ENCODE measurements at regions not wholly inside any gene's neighbourhood (a gene's known extent, or its start where the extent isn't known, plus 50 kb on each side); places are given as distances from the start of the nearest gene placed in this dataset.

- Histone ChIP-seq H3K9me3 (no peaks in the 10 kb centered on the region), H3K4me1 (no peaks in the 10 kb centered on the region), H3K27me3 (no peaks in the 10 kb centered on the region), H3K36me3 (no peaks in the 10 kb centered on the region), H3K4me3 (no peak overlapping the region), H3K27ac (no peak overlapping the region)
- TF ChIP-seq POLR2A (IDR thresholded peaks at IDR 0.05) (no peak), CTCF (IDR thresholded peaks at IDR 0.05) (no peak), EP300 (IDR thresholded peaks at IDR 0.05) (no peak), POLR2AphosphoS5 (IDR thresholded peaks at IDR 0.05) (no peak)
- DNase-seq (no peak), ATAC-seq (ENCODE audit: low FRiP score in 2 of 2) (no peak)
- 42 to 55% methylated on average over 3 of the region's 3 CpGs for WGBS, 2 donors
Observed at GRCh38 chrX:18047491-18047890, 173.2 kb downstream of the BEND2 start.

- WGBS, 2 donors: 49 to 53% methylated on average over 2 of the region's 2 CpGs
- ATAC-seq (ENCODE audit: low FRiP score in 2 of 2): no peak
- Histone ChIP-seq H3K27me3 (no peaks in the 10 kb centered on the region), H3K9me3 (no peaks in the 10 kb centered on the region), H3K27ac (no peak overlapping the region), H3K4me1 (no peaks in the 10 kb centered on the region), H3K36me3 (no peaks in the 10 kb centered on the region), H3K4me3 (no peak overlapping the region)
- TF ChIP-seq CTCF (IDR thresholded peaks at IDR 0.05) (no peak), POLR2A (IDR thresholded peaks at IDR 0.05) (no peak), POLR2AphosphoS5 (IDR thresholded peaks at IDR 0.05) (no peak), EP300 (IDR thresholded peaks at IDR 0.05) (no peak)
- no peak for DNase-seq
Observed at GRCh38 chrX:18045436-18045835, 175.2 kb downstream of the BEND2 start.

GRCh38 chrX:18042776-18043175, 177.9 kb downstream of the BEND2 start:
- Histone ChIP-seq H3K27ac (no peak overlapping the region), H3K36me3 (no peaks in the 10 kb centered on the region), H3K27me3 (no peaks in the 10 kb centered on the region), H3K4me1 (no peaks in the 10 kb centered on the region), H3K9me3 (no peaks in the 10 kb centered on the region), H3K4me3 (no peak overlapping the region)
- DNase-seq: no peak
- 52 to 78% methylated on average over 4 to 5 of the region's 5 CpGs for WGBS, 2 donors
- TF ChIP-seq POLR2AphosphoS5 (IDR thresholded peaks at IDR 0.05): no peak
- TF ChIP-seq EP300 (IDR thresholded peaks at IDR 0.05): no peak
- TF ChIP-seq CTCF (IDR thresholded peaks at IDR 0.05): no peak
- no peak for TF ChIP-seq POLR2A (IDR thresholded peaks at IDR 0.05)
- ATAC-seq (ENCODE audit: low FRiP score in 2 of 2): no peak

GRCh38 chrX:18041656-18042055, 179.0 kb downstream of the BEND2 start:
- WGBS, 2 donors: 83 to 88% methylated on average over 1 of the region's 1 CpG
- Histone ChIP-seq H3K36me3 (no peaks in the 10 kb centered on the region), H3K9me3 (no peaks in the 10 kb centered on the region), H3K4me3 (no peak overlapping the region), H3K27ac (no peak overlapping the region), H3K4me1 (no peaks in the 10 kb centered on the region), H3K27me3 (no peaks in the 10 kb centered on the region)
- ATAC-seq (ENCODE audit: low FRiP score in 2 of 2) (no peak), DNase-seq (no peak)
- TF ChIP-seq EP300 (IDR thresholded peaks at IDR 0.05): no peak
- no peak for TF ChIP-seq POLR2AphosphoS5 (IDR thresholded peaks at IDR 0.05)
- TF ChIP-seq POLR2A (IDR thresholded peaks at IDR 0.05): no peak
- TF ChIP-seq CTCF (IDR thresholded peaks at IDR 0.05): no peak

- ATAC-seq (ENCODE audit: low FRiP score in 2 of 2) (no peak), DNase-seq (no peak)
- TF ChIP-seq CTCF (IDR thresholded peaks at IDR 0.05): no peak
- TF ChIP-seq EP300 (IDR thresholded peaks at IDR 0.05): no peak
- TF ChIP-seq POLR2A (IDR thresholded peaks at IDR 0.05): no peak
- TF ChIP-seq POLR2AphosphoS5 (IDR thresholded peaks at IDR 0.05): no peak
- Histone ChIP-seq H3K27me3 (no peaks in the 10 kb centered on the region), H3K9me3 (no peaks in the 10 kb centered on the region), H3K4me1 (no peaks in the 10 kb centered on the region), H3K4me3 (no peak overlapping the region), H3K27ac (no peak overlapping the region), H3K36me3 (no peaks in the 10 kb centered on the region)
- WGBS, 2 donors: 69 to 94% methylated on average over 2 of the region's 2 CpGs
Observed at GRCh38 chrX:18039023-18039422, 177.9 kb upstream of the RAI2 start.
